ENCODE measurements at regions not wholly inside any gene's neighbourhood (a gene's known extent, or its start where the extent isn't known, plus 50 kb on each side); places are given as distances from the start of the nearest gene placed in this dataset.

DNA sequence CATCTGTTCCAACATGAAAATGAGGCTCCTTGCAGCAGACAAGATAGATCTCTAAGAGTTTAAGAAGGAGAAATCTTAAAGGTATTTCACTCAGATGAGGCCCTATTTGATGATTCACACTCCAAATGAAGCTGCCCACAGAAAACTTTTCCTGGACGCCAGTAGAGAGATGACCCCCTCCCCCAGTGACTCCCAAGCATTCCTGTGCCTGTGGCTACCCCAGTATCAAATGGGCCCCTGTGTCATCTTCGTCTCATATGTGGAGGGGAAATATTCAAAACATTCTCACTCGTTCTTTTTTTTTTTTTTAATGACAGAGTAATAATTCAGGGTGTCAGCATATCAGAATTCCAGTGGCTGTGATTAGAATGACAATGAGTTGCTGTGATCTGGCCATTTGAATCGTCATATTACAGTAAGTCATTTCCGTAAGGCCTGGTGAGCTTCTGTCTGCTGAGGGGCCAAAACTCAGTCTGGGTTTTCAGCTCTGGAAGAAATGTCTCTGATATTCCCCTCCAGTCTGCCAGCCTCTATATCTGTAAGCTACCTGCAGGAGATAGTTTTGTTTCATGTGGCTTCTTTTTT lies 194.7 kb downstream of the URI1 start:
- Histone ChIP-seq H4K8ac (ENCODE audit: low read depth in 2 of 2, low read length in 2 of 2) (no peak overlapping the region), H2AK5ac (ENCODE audit: low read depth, low read length) (no peak overlapping the region), H3K9ac (ENCODE audit: low read depth, low read length) (no peak overlapping the region), H3K9me1 (ENCODE audit: insufficient read depth, low read length) (no peaks in the 10 kb centered on the region), H4K20me1 (ENCODE audit: insufficient read depth, low read length) (no peaks in the 10 kb centered on the region), H3K56ac (ENCODE audit: extremely low read depth, insufficient read depth, low read length) (no peak overlapping the region), H3K9me3 (ENCODE audit: control insufficient read depth, insufficient read depth, low read length) (peaks cover 5% of the 10 kb centered on the region; the same call in 1 of the 2 replicates), H3K27ac (ENCODE audit: insufficient read depth, low read length) (no peak overlapping the region), H3K14ac (replicated peaks; ENCODE audit: low read depth, low read length) (no peak overlapping the region), H3K4me1 (ENCODE audit: control insufficient read depth, insufficient read depth, low read length) (no peaks in the 10 kb centered on the region), H3K79me1 (ENCODE audit: low read depth in 1 of 2, low read length in 2 of 2) (no peaks in the 10 kb centered on the region), H4K5ac (ENCODE audit: low read depth, low read length) (no peak overlapping the region), H3K4ac (ENCODE audit: low read depth, low read length) (no peak overlapping the region), H2BK120ac (ENCODE audit: low read depth, low read length) (no peak overlapping the region), H3K23ac (ENCODE audit: low read depth, low read length) (no peak overlapping the region), H2BK15ac (ENCODE audit: low read depth, low read length) (no peak overlapping the region), H2BK5ac (ENCODE audit: low read depth, low read length, poor library complexity, severe bottlenecking) (no peak overlapping the region), H3K18ac (ENCODE audit: low read depth, low read length) (no peak overlapping the region), H4K91ac (ENCODE audit: insufficient read depth, low read depth, low read length) (no peak overlapping the region), H3K4me2 (ENCODE audit: low read depth, low read length) (no peak overlapping the region), H2AFZ (replicated peaks; ENCODE audit: low read length, poor library complexity) (no peak overlapping the region), H3K27me3 (ENCODE audit: control insufficient read depth, insufficient read depth, low read length) (no peaks in the 10 kb centered on the region), H2BK20ac (ENCODE audit: low read depth, low read length) (no peak overlapping the region), H3K36me3 (ENCODE audit: control insufficient read depth, insufficient read depth, low read length) (no peaks in the 10 kb centered on the region), H2AK9ac (replicated peaks; ENCODE audit: low read depth, low read length, poor library complexity) (no peak overlapping the region), H3K4me3 (ENCODE audit: insufficient read depth, low read depth, low read length) (no peak overlapping the region)
- DNase-seq = no peak
- TF ChIP-seq BHLHE40 (IDR thresholded peaks at IDR 0.05; ENCODE audit: low read depth, low read length) (no peak), FOS (IDR thresholded peaks at IDR 0.05; ENCODE audit: low read depth, low read length) (no peak)
- TF ChIP-seq, protein P1, sequence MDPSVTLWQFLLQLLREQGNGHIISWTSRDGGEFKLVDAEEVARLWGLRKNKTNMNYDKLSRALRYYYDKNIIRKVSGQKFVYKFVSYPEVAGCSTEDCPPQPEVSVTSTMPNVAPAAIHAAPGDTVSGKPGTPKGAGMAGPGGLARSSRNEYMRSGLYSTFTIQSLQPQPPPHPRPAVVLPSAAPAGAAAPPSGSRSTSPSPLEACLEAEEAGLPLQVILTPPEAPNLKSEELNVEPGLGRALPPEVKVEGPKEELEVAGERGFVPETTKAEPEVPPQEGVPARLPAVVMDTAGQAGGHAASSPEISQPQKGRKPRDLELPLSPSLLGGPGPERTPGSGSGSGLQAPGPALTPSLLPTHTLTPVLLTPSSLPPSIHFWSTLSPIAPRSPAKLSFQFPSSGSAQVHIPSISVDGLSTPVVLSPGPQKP (IDR thresholded peaks at IDR 0.05; ENCODE audit: borderline replicate concordance, low read depth, low read length) = no peak
- TF ChIP-seq, protein P2, sequence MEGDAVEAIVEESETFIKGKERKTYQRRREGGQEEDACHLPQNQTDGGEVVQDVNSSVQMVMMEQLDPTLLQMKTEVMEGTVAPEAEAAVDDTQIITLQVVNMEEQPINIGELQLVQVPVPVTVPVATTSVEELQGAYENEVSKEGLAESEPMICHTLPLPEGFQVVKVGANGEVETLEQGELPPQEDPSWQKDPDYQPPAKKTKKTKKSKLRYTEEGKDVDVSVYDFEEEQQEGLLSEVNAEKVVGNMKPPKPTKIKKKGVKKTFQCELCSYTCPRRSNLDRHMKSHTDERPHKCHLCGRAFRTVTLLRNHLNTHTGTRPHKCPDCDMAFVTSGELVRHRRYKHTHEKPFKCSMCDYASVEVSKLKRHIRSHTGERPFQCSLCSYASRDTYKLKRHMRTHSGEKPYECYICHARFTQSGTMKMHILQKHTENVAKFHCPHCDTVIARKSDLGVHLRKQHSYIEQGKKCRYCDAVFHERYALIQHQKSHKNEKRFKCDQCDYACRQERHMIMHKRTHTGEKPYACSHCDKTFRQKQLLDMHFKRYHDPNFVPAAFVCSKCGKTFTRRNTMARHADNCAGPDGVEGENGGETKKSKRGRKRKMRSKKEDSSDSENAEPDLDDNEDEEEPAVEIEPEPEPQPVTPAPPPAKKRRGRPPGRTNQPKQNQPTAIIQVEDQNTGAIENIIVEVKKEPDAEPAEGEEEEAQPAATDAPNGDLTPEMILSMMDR (conservative IDR thresholded peaks at IDR 0.05; ENCODE audit: low read depth, low read length) = no peak
- no peak for ATAC-seq (ENCODE audit: low read depth)
- intact Hi-C loops (cut with micrococcal nuclease) (no loop called here), dilution Hi-C loops (cut with HindIII; ENCODE audit: low sequenced_read_pairs, unreplicated experiment) (no loop called here), in situ Hi-C loops (cut with MboI; ENCODE audit: low sequenced_read_pairs) (no loop called here)
- BruUV-seq (replicated peaks) = no TSS peak
- 27% methylated on average over 2 of the region's 5 CpGs; no CpG with 5 or more reads in 1 of the 2 experiments for WGBS, 2 experiments (ENCODE audit: extremely low coverage in 2 of 2, insufficient read length in 1 of 2)
- CTCF ChIA-PET = no interaction called here
- POLR2A ChIA-PET (ENCODE audit: unreplicated experiment) = no interaction called here

All from IMR-90 (cell line).